ENCODE measurements at regions not wholly inside any gene's neighbourhood (a gene's known extent, or its start where the extent isn't known, plus 50 kb on each side); places are given as distances from the start of the nearest gene placed in this dataset.

GRCh38 chr3:117661818-117662095, 952.2 kb downstream of the TUSC7 start:
- DNase-seq (ENCODE audit: low spot score) = no peak

DNA sequence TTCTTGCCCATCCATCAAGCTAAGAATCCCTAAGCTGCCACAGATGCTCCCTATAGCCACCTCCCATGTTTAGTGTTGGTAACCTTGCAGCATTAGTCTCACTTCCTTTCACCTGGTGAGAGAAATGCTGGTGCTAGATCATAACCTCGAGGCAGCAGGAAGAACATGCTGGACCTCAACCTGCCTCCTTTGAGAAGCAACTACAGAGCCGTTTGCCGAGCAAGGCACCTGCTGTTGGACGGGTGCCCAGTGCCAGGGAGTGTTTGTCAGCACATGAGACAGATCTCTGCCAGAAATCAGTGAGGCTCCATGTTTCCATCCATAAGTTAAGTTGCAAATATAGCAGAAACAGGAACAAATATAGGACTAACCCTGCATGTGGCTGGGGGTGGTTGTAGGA, 955.7 kb downstream of the TUSC7 start:
- no peak for DNase-seq (ENCODE audit: low spot score)

DNA sequence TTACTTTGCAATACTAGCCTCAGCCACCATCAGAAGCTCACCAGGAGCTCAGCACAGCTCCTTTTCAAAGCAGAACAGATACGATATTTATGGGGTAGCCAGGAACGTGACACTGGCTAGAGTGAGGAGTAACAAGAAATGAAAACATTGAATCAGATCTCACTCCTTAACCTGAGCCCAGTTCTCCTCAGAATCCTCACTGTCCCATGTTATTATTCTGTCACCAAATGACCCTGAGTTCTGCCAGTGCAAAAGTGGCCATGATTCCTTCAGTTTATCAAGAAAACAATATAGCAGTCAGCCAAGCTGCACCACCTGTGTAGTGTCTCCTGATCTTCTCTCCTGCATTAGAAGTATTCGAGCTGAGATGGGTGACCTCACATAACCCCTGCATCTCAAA, 956.7 kb downstream of the TUSC7 start:
- DNase-seq (ENCODE audit: low spot score) = no peak

GRCh38 chr3:117666812-117667211, 957.2 kb downstream of the TUSC7 start:
- no peak for DNase-seq (ENCODE audit: low spot score)

DNA sequence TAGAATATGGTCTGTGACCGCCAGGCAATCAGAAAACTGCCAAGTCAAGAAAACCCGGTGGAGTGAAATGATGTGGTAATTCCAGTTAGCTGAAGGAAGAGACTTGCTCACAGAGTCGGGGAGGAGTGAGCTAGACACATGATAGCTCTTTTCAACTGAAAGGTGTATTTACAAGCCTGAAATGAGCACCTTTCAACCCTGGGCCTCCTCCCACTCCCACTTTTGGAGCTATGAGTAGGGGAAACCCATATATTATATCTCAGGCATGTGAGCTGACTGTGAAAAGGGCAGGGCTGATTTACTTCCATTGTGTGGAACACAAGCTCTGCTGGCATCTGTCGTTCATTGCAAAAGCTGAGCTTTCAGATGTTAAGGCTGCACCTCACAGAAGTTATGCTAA, 960.2 kb downstream of the TUSC7 start:
- DNase-seq (ENCODE audit: low spot score) = no peak

DNA sequence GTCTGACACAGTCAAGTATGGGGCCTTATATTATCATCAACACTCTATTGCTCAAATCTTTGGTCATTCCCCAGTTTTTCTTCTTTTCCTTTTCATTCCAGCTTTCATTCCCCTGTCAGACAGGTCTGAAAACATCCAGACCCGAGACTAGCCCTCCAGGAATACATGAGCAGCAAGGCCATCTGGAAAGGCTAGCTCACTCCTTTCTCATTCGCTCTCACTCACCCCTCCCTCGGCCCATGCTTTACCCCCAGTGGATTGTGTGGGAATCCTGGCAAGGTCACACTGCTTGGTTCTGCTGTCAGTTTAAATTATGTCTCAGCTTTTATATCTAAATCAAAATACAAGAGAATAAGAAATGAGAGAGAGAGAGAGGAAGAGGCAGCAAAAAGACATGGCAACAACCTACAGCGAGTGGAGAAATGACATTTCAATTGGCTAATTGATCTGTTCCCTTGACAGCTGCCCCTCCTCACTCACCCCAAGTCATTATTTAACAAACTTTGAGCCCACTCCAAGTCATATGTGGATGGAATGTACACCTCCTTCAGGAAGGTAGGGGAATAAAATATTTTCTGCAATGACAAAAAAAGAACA, 962.2 kb downstream of the TUSC7 start:
- DNase-seq (ENCODE audit: low spot score) = no peak

DNA sequence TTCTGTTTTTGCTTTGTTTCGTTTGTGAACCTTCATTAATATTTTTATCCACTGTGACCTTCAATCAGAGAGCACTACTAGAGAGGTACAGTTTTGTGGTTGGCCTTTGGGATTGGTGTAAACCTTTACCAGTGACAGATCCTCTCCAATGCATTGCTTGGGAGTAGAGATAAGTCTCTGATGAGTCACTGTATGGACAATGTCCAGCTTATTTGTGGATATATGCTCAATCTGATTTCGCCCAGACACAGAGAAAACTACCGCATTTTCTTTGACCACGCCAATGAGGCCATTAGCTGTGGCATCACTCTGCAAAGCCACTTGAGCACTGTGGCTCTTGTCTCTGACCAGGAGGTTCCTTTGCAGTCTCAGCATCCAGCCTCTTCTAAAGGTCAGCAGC, 964.7 kb downstream of the TUSC7 start:
- no peak for DNase-seq (ENCODE audit: low spot score)

DNA sequence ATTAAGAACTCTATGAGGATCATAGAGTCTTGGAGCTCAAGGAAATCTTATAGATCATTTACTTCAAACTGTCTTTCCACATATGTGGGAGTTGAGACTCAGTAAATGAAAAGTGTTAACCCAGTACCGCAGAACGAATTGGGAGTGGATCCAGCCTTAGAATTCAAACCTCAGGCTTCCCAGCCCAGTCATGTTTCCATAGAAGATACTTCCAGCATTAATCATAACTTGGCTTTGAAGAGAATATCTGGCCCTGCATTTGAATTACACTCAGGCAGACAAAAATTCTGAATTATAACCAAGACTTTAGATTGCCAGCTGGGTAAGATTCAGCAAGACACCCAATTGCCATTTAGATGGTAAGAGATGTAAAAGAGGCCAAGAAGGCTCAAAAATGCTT, 972.0 kb downstream of the TUSC7 start:
- no peak for DNase-seq (ENCODE audit: low spot score)

- no peak for DNase-seq (ENCODE audit: low spot score)
Measured at GRCh38 chr3:117687096-117687495, 977.5 kb downstream of the TUSC7 start.

DNA sequence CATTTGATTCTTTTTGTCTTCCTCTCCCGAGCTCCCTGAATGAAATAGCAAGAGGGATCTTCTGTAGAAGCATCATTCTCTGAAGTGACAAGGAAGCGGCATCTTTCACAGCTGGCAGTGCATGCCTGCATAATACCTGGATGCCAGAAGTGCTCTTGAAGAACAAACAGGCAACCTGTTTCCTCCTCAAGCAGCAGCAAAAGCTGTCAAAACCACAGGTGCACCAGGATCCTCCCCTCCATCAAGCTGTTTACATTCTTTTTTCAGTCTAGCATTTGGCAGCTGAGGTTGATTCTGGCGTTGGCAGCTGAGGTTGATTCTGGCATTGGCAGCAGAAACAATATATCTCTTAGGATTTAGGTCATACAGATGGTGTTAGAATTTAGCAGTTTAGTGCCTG, 979.0 kb downstream of the TUSC7 start:
- no peak for DNase-seq (ENCODE audit: low spot score)

- DNase-seq (ENCODE audit: low spot score) = no peak
Measured at GRCh38 chr3:117691526-117691925, 981.9 kb downstream of the TUSC7 start.

DNA sequence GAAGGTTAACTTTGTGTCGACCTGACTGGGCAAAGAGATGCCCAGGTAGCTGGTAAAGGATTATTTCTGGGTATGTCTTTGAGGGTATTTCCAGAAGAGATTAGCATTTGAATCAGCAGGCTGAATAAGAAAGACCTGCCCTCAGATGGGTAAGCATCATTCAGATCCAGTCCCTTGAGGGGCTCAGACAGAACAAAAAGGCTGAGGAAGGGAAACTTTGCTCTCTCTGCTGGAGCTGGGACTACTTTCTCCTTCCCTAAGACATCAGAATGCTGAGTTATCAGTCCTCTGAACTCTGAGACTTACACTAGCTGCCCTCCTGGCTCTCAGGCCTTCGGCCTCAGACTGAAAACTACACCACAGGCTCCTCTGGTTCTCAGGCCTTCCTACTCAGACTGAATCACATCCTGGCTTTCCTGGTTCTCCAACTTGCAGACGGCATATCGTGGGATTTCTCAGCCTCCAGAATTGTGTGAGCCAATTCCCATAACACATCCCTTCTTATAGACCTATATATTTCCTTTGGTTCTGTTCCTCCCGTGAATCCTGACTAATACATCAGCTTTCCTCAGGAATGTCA, 982.9 kb downstream of the TUSC7 start:
- DNase-seq (ENCODE audit: low spot score) = no peak

DNA sequence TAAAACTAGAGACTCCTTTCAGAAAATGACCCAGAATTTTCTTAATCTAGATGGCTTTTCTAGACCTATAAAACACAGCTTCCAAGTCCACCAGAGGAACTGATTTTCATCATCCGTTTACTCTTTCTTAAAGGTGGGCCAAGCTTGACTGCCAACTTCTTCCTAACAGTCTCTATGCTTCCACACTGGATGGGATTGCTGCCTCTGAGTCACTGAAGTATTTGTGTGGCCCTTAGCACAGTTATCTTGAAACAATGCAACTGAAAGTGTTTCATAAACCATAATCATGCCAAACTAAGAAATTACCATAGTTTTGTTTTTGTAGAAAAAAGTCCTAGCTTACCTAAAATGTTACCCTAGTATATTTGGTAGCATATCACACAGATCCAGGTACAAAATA, 985.7 kb downstream of the TUSC7 start:
- DNase-seq (ENCODE audit: low spot score) = no peak

DNA sequence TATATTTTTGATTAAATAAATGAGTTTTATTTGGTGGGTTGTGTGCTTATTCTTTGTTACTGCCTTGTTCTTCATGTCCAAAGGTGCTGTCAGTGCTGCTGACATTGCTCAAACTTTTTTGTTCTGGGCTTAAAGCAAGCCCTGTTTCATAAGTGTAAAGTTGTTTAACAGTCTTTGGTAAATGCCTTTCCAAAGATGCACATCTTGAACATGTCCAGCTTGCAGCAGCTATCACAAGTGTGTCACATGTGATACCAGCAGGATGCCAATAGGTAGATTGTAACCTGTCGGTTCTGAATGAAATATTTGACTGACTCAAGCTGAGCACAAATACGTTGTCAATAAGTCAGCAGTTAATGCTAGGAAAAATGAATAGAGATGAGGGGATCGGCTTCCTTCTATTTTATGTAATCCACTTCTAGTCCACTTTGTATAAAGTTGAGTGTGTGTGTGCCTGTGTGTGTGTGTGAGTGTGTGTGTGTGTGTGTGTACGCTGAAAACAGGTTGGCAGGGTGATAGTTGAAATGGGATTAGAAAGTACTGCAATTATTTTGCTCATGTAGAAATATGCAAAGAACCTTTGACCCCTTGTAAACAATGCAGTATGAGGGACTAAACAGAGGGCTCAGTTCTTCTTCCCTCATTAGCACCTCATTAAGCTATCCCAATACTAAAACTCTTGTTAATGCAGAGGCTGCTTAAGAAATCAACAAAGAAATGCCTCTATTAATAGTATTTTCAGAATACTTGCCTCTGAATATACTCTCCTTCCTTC, 986.5 kb downstream of the TUSC7 start:
- no peak for DNase-seq (ENCODE audit: low spot score)

DNA sequence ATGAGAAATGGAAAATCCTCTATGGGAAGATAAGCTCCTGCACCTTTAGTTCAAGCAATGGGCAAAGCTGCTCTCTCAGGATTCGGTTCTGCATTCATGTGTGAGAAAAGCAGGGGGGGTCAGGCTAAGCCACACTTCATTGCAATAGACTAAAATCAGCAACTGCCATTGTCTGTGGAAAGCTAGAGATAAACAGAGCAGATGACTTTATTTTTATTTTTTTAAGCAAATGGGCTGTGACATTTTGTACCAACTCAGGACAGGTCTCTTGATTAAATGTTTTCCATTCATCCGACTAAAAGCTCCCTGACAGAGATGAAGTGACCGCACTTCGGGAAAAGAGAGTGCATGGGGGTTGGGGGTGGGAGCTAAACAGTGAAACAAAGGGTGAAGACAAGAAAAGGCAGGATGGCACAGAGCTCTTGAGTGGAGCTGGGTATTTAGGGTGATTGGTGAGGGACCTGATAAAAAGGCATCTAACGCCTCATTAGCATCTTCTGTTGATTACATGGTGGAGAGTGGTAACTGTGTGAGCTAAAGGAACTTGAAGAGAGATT, 987.4 kb downstream of the TUSC7 start:
- no peak for DNase-seq (ENCODE audit: low spot score)

DNA sequence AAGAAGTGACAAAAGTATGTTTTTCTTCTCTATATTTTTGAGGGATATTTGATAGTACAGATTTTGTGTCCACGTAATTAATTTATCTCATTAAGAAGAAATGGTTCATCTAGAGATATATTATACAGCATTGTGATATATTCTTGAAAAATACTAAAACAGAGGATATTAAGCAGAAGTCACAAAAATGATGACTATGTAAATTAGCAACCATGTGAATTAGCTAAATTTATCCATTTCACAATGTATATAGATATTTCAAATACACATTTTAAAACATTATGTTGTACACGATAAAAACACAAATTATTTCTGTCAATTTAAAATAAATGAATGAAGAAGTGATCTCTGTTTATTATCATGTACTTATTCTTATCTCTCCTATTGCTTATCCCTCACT, 989.5 kb downstream of the TUSC7 start:
- no peak for DNase-seq (ENCODE audit: low spot score)

GRCh38 chr3:117700573-117701360, 991.2 kb downstream of the TUSC7 start:
- DNase-seq (ENCODE audit: low spot score) = no peak

GRCh38 chr3:117705011-117705410, 995.4 kb downstream of the TUSC7 start:
- DNase-seq (ENCODE audit: low spot score) = no peak

DNA sequence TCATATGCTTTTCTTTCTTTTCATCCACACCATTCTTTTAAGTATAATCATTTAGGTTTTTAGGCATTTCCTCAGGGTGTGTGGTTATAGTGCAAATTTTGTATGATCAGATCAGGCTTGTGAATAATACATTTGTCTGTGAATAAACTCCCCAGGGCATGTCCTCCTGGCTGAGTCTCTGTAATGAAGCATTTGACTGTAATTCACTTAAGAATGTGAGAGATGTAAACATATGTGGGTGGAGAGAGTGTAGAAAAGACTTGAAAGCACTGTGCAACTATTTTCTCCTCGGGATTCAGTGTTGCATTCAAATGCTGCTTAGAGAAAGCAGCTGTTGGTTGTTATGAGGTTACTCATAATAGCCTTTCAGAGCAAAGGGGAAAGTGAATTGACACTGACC, 996.5 kb downstream of the TUSC7 start:
- DNase-seq (ENCODE audit: low spot score) = no peak

- DNase-seq (ENCODE audit: low spot score) = no peak
Measured at GRCh38 chr3:117706756-117707155, 997.2 kb downstream of the TUSC7 start.

DNA sequence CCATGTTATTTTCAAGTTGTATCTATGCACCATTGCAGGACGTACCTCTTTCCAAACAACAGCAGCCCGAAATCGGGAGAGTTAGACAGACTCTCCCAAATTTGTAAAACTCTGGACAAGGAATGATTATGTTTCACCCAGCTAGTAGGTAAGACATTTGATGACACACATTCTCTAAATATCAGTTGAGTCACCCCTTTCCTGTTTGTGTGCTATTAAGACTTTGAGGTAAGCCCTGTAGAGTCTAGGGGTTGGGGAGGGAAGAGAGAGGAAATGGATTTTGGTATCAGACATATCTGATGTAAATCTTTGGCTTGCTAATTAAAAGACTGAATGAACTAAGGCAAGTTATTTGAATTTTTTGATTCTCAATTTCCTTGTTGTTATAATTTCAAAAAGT, 999.0 kb downstream of the TUSC7 start:
- DNase-seq (ENCODE audit: low spot score) = no peak

- no peak for DNase-seq (ENCODE audit: low spot score)
Measured at GRCh38 chr3:117709108-117709507, 999.5 kb downstream of the TUSC7 start.

GRCh38 chr3:117710501-117710900, 1000.9 kb downstream of the TUSC7 start:
- no peak for DNase-seq (ENCODE audit: low spot score)
